Left cardiac atrium (tissue), 4 donors: ENCODE measurements at regions not wholly inside any gene's neighbourhood (a gene's known extent, or its start where the extent isn't known, plus 50 kb on each side); places are given as distances from the start of the nearest gene placed in this dataset.
"Not testable (repeated sequence)": the region's sequence is repeated elsewhere in the genome, so short reads cannot be mapped to it uniquely, and the experiment has no call there.

Experiments used
- ATAC-seq, 2 donors: fragments of 200-7000 bp; cut with Tn5 transposase; one replicate each; pipeline ENCODE4 v1.9.1; 2020; ENCODE audit warnings: mild to moderate bottlenecking in 2 of 2, moderate library complexity in 2 of 2
- DNase-seq: peaks from one replicate; pipeline ENCODE4 v3.0.0-alpha.2; 2020
- intact Hi-C, 2 donors: fragments of 100-400 bp; cut with DNase I; formaldehyde crosslinking; loops; one replicate each; pipeline versions ENCODE4 v1.14.1 to v1.15.1; 2022 to 2023
- donor health status: DM: no; HTN: yes; CAD: no.
- donor health status: DM: no; HTN: yes; CAD: no; lungs with severe emphysema.
- donor health status: DM: yes; HTN: yes; CAD: no.
- donor health status: Dilated cardiomyopathy.

DNA sequence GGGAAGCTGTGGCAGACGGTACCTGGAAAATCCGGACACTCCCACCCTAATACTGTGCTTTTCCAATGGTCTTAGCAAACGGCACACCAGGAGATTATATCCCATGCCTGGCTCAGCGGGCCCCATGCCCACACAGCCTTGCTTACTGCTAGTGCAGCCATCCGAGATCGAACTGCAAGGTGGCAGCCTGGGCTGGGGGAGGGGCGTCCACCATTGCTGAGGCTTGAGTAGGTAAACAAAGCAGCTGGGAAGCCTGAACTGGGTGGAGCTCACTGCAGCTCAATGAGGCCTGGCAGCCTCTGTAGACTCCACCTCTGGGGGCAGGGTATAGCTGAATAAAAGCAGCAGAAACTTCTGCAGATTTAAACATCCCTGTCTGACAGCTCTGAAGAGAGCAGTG is 4396.8 kb upstream of the OR11H1 start:
- DNase-seq = peak; percentile 10
- intact Hi-C loops, ATAC-seq: not testable (repeated sequence)
